ENCODE measurements at regions not wholly inside any gene's neighbourhood (a gene's known extent, or its start where the extent isn't known, plus 50 kb on each side); places are given as distances from the start of the nearest gene placed in this dataset.

DNA sequence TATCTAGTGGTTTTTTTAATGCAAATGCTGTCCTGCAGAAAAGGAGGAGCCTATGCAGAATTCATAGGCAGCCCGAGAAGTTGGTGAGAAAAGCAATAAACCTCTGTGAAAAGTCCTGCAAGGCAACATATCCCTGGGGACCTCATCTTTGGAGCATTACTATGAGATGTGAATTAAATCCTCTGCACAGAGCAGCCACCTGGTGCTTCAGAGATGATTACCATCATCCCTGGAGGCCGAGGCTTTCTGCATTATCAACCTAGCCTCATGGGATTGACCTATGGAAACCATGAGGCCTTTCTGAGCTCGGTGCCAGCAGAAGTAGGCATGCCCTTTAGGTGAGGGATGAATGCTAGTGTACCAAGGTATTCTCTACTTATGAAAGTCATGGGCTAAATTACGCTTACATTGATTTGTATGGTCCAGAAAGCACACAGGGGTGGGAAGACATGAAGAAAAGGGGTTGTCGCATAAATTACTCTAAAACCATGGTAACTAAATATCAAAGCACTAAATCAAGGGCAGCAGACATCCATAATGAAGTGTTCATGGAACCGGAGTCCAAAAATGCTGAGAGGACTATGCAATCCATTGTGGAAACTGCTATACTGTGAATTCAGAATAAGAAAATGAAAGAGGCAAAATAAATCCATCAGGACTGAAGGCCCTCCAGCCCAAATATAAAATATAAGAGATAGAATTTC is 623.5 kb upstream of the DDX18 start:
- FAIRE-seq = no peak
- 93% methylated on average over 6 of the region's 6 CpGs; no CpG with 5 or more reads in 1 of the 2 experiments for WGBS, 2 experiments (ENCODE audit: extremely low coverage in 1 of 2, insufficient coverage in 1 of 2, insufficient read length in 1 of 2, insufficient replicate concordance in 2 of 2, low coverage in 1 of 2, low lambda C conversion rate in 2 of 2, missing lambda C conversion rate in 1 of 2)
- Histone ChIP-seq H3K18ac (ENCODE audit: extremely low read depth, low read length) (no peak overlapping the region), H3K23ac (ENCODE audit: insufficient read length) (no peak overlapping the region), H3K4me1 (replicated peaks in 1 of 4; ENCODE audit: control insufficient read depth in 3 of 4, insufficient read depth in 4 of 4, low read length in 3 of 4) (peaks cover 0 to 3% (median 0%) of the 10 kb centered on the region in 4 experiments; a peak in 1 of 7 replicates), H2BK12ac (ENCODE audit: low read depth, low read length) (no peak overlapping the region), H3K36me3 (ENCODE audit: control insufficient read depth in 2 of 4, insufficient read depth in 4 of 4, low read length in 3 of 4) (no peaks in the 10 kb centered on the region), H3K4me2 (ENCODE audit: insufficient read depth in 1 of 2, low read depth in 2 of 2, low read length in 2 of 2) (no peak overlapping the region), H3K27me3 (replicated peaks in 1 of 4; ENCODE audit: control insufficient read depth in 3 of 4, extremely low read depth in 1 of 4, insufficient read depth in 3 of 4, low read length in 3 of 4) (peaks cover 0 to 1% (median 0%) of the 10 kb centered on the region in 4 experiments; a peak in 1 of 7 replicates), H2BK15ac (ENCODE audit: low read length) (no peak overlapping the region), H2AK5ac (ENCODE audit: low read depth, low read length) (no peak overlapping the region), H4K20me1 (replicated peaks in 1 of 2; ENCODE audit: control insufficient read depth in 1 of 2, insufficient read depth in 2 of 2, low read length in 2 of 2) (no peaks in the 10 kb centered on the region), H3K79me1 (ENCODE audit: low read depth, low read length) (no peaks in the 10 kb centered on the region), H3K14ac (ENCODE audit: insufficient read length) (no peak overlapping the region), H3K27ac (ENCODE audit: low read depth, low read length) (no peak overlapping the region), H3K23me2 (ENCODE audit: low read depth, low read length) (no peaks in the 10 kb centered on the region), H2AFZ (ENCODE audit: low read length) (0 out of 2 replicates have a peak overlapping the region, but pooled peaks have one; percentile 19), H4K8ac (ENCODE audit: extremely low read depth, insufficient read depth, low read length) (no peak overlapping the region), H4K5ac (ENCODE audit: insufficient read length, low read depth, low read length) (no peak overlapping the region), H3K56ac (replicated peaks; ENCODE audit: insufficient read length, low read depth, low read length) (no peak overlapping the region), H3K4ac (replicated peaks; ENCODE audit: insufficient read length, low read depth, low read length) (no peak overlapping the region), H3K79me2 (ENCODE audit: control insufficient read depth in 1 of 2, insufficient read depth in 2 of 2, low read length in 2 of 2) (no peaks in the 10 kb centered on the region), H4K91ac (replicated peaks; ENCODE audit: insufficient read length, low read length) (no peak overlapping the region), H3K9ac (replicated peaks in 1 of 4; ENCODE audit: extremely low read depth in 1 of 4, low read depth in 3 of 4, low read length in 3 of 4) (no peak overlapping the region), H3K9me3 (ENCODE audit: insufficient read depth in 2 of 2, low read depth in 1 of 2, low read length in 1 of 2) (no peaks in the 10 kb centered on the region), H2BK20ac (ENCODE audit: low read length) (no peak overlapping the region), H3K4me3 (ENCODE audit: extremely low read depth in 1 of 4, insufficient read depth in 2 of 4, low read depth in 3 of 4, low read length in 4 of 4) (no peak overlapping the region), H2BK120ac (replicated peaks; ENCODE audit: low read depth, low read length) (no peak overlapping the region), H2BK5ac (ENCODE audit: low read depth, low read length) (no peak overlapping the region)
- ChIA-PET POLR2A (ENCODE audit: partially characterized antibody) (no interaction called here), CTCF (ENCODE audit: partially characterized antibody) (no interaction called here)
- TF ChIP-seq TBP (IDR thresholded peaks at IDR 0.05; ENCODE audit: low read depth, low read length) (no peak), ASH2L (IDR thresholded peaks at IDR 0.05; ENCODE audit: low read length) (no peak), POLR2A (IDR thresholded peaks at IDR 0.05; ENCODE audit: control extremely low read depth in 1 of 2, low read depth in 2 of 2, low read length in 2 of 2) (no peak), RBBP5 (IDR thresholded peaks at IDR 0.05; ENCODE audit: borderline replicate concordance, low read depth, low read length) (no peak), RNF2 (IDR thresholded peaks at IDR 0.05; ENCODE audit: borderline replicate concordance, low read depth, low read length, missing control alignments, poor library complexity, severe bottlenecking) (no peak), HDAC6 (IDR thresholded peaks at IDR 0.05; ENCODE audit: low read depth, low read length) (no peak)
- TF ChIP-seq, protein P1, sequence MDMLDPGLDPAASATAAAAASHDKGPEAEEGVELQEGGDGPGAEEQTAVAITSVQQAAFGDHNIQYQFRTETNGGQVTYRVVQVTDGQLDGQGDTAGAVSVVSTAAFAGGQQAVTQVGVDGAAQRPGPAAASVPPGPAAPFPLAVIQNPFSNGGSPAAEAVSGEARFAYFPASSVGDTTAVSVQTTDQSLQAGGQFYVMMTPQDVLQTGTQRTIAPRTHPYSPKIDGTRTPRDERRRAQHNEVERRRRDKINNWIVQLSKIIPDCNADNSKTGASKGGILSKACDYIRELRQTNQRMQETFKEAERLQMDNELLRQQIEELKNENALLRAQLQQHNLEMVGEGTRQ (IDR thresholded peaks at IDR 0.05; ENCODE audit: low read length) = no peak
- DNase-seq (ENCODE audit: low read depth in 1 of 2, low spot score in 2 of 2) = no peak
